Erythroblast (primary cell): ENCODE measurements at regions not wholly inside any gene's neighbourhood (a gene's known extent, or its start where the extent isn't known, plus 50 kb on each side); places are given as distances from the start of the nearest gene placed in this dataset.

Experiments used
- DNase-seq, 2 experiments: peaks; one replicate each; lab custom pipeline; 2025; lab: John Stamatoyannopoulos, UW
- GATA1 ChIP-seq: IDR thresholded peaks from 2 replicates; pipeline ENCODE4 v1.6.1; 2011; ENCODE audit warnings: low read depth, mild to moderate bottlenecking, control low read depth, low read length, moderate library complexity
- POLR2A ChIP-seq: IDR thresholded peaks from 2 replicates; pipeline ENCODE4 v1.6.1; 2011; ENCODE audit warnings: mild to moderate bottlenecking, low read length

DNA sequence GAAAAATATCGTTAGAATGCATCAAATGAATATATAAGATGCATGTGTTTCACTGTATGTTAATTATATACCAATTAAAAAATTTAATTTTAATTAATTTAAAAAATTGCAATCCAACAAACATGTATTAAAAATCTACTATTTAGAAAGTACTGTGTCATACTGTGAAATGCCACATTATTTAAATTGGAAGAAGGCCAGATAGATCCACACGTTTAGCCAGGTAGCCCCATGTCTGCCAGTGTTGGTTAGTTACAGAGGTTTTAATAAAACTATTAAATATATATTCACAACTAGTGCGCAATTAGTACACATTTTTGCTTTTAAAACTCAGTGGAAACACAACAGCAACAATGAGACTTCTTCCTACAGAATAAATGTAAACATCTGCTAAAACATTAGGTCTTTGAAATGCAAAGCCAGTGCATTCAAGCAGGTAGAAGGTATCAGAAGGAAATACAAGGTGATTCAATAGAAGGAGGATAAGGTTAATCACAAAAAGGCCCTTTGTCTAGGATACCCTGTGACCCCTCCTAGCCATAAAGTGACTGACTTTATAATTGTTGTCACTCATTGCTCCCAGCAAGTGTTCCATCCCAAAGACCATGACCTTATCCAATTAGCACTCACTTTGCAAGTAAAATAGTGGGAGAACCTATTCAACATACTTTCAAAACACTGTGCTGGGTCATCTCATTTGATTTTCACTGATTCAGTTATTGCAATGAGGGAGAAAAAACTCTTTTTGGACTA lies 211.5 kb downstream of the TTLL7 start:
- no peak for DNase-seq

DNA sequence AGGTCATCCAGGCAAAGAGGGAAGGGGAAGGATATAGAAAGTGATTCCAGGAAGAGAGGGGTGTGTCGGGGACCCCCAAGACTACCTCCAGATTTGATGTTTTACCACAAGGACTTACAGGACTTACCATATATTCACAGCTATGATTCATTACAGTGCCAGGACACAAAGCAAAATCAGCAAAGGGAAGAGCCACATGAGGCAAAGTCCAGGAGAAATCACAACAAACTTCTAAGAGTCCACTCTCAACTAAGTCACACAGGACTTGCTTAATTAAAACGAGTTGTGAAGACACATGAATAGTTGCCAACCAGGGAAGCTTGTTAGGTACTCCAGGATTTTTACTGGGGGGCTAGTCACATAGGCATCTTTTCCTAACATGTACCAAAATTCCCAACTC lies 217.3 kb downstream of the TTLL7 start:
- no peak for TF ChIP-seq GATA1
- TF ChIP-seq POLR2A: no peak
- no peak for DNase-seq

More for the DNA sequence above, 211.5 kb downstream of the TTLL7 start:
- TF ChIP-seq GATA1: no peak
- no peak for TF ChIP-seq POLR2A

DNA sequence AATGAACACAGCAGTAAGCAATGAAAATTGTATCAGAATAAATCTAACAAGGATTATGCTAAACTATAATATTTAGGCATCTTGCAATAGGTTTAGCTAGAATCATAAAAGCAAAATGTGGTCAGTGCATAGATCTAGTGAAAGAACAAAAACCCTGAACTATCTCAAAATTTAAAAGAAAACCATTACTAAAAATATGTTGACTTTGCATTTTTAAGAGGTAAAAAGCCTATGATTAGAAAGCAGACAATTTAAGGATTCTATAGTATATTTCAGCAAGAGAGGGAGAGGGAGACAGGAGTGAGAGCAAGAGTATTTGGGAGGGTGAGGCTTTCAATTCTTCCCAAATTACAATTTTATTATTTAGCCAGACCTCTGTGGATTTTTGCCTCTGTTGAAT lies 219.4 kb downstream of the TTLL7 start:
- no peak for TF ChIP-seq GATA1
- TF ChIP-seq POLR2A: no peak
- DNase-seq: no peak

DNA sequence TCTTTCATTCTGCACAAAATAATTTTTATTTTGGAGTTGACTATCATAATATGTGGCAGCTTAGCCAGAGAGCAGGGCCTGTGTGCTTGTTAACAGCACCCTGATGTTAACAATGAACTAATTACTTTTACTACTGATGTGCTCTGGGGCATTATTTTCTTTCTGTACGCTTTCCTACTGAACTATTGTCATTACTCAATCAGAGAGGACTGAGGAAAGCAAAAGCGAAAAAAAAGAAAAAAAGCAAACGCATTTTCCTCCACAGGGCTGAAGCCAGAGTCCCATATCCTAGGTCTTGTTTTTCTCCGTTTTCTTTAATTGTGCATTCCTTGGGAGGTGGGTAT lies 221.2 kb downstream of the TTLL7 start:
- TF ChIP-seq GATA1 (no peak), POLR2A (no peak)

DNA sequence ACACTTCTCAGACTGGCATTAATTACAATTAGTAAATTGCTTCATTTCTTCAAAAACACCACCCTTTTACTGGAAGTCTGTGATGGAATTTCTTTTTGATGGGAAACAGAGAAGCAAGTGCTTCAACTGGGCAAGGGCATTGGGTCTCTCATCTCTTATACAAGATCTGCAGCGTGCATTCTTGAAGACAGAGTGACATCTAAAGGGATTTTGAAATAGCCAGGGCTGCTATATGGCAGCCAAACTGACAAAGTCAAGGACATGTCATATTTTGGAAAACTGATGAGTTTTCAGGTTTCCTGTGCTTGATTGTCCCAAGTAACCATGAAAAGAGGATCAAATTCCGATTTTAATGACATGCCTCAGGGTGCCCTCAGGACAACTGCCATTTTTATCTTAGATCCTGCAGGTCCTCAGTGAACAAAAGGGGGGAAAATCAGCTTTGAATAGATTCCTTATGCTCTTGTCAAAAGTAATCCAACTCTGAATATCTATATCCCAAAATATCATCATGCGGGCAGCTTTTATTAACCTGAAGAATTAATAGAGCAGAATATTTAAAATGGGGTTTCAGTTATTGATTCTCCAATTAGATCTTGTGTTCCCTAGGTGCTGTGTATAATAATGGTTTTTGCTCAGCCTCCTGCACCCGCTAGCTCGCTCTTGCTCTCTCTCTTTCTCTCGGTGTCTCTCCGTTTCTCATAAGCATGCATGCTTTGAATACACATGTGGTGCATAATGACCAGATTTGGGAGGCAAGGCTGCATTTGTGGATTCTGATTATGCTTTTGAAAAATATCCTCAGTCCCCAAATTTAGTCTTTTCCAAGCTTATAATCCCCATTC lies 221.8 kb downstream of the TTLL7 start:
- TF ChIP-seq GATA1: no peak
- no peak for TF ChIP-seq POLR2A
- DNase-seq: no peak

More for the DNA sequence above, 221.2 kb downstream of the TTLL7 start:
- no peak for DNase-seq

DNA sequence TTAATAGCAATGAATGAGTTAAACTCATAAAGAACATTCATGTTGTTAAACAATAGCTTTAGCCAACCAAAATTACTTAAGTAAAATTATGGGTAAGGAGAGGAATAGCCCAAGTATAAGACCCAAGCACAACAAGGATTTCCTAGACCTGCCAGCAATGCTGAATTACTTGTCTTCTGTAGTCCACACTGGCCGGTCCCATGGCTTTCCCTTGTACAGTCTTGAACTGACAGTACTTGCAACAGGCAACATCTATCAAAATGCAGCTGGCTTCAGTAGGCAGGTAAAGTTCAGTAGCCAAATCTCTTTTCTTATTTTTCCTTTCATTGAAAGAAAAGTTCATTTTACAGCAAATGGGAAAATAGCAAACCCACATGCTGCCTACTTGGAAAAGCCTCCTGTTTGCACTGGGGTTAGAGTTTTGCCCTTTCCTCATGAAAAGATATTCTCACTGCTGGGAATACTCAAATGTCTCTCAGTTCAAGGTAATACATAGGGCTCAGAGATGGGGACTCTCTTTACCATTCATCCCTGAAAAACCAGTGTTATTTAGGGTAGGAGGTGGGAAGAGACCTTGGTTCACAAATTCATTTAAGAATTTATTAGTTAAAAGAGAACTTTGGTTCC lies 222.8 kb downstream of the TTLL7 start:
- TF ChIP-seq GATA1 (no peak), POLR2A (no peak)
- no peak for DNase-seq

DNA sequence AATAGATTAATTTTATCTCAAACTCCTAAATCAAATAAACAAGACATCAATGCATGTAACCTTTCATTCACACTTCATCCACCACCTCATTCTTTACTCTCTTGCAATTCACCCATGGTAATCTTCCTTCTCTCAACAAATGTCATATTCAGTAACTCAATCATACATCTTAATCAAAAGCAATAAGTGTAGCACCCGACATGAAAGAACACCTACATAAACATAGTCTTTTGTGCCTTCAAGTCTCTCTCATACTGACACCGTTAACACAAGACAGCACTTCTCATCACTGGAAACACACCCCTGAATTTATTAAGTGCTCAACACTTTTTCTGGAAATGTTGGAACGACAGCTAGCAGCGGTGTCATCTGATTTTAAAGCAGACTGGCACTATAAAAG lies 225.9 kb downstream of the TTLL7 start:
- no peak for TF ChIP-seq POLR2A
- no peak for TF ChIP-seq GATA1

DNA sequence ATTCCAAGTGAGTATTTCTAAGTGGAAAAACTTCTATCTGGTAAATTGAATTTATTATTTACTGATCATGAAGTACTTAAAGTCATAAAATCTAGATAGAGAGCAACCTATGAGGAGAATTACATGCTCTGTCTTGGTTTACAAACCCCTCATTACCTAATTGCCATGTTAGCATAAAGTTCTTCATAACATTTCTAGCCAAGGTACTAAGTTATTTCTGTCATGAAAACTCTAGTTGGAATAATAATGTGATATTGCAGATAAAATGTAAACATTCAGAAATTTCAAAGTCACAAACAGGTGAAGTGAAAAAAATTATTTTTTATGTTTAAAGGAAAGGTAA lies 228.6 kb downstream of the TTLL7 start:
- no peak for DNase-seq

More for the DNA sequence above, 225.9 kb downstream of the TTLL7 start:
- no peak for DNase-seq

DNA sequence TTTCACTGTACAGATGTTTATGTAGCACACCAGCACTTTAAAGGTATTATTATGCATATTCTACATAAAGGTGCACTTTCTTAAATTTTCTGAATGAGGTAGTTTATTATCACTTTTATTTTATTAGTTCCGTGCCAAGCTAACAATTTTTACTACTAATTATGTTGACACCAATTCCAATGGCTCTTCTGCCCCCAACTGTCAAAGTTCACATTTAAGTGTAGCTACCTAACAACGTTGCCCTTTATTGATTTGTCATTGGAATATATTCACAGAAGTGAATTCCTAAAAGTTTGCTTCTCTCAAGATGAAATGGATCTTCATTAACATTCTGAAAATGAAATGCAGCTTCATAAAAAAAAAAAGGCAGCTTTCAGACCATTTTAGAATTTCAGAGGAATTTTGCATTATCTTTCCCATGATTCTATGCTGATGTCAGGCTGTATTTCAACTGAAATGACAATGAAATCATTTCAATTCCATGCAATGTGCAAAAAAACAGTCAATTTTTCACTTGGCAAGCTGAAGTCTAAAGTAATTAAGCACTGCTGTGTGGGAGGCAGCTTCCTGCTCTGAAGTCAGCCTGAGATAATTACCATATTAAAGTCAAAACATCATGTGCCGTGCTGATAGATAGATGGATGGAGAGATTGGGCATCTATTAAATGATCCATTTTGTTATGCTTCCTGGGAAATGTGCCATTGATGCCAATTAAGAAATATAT lies 229.2 kb downstream of the TTLL7 start:
- TF ChIP-seq POLR2A (no peak), GATA1 (no peak)
- DNase-seq: no peak

More for the DNA sequence above, 228.6 kb downstream of the TTLL7 start:
- TF ChIP-seq POLR2A: no peak
- TF ChIP-seq GATA1: no peak

DNA sequence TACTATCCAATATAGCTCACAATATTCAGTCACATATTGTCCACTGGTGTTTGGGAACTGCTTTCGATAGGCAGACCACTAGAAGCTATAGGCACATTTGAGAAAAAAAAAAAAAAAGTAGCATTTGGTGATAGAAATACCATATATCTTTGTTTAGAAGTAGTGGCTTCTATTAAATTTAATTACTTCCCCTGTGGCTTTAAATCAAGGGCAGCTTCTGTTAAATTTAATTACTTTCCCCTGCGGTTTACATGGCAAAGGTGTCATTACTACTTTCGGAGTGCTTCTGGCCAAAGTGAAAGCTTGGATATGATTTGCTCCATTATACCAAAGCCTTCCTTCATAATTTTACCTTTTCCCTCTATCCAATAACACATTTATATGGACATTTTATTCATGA lies 229.9 kb downstream of the TTLL7 start:
- TF ChIP-seq POLR2A: no peak
- no peak for TF ChIP-seq GATA1
- DNase-seq: no peak

DNA sequence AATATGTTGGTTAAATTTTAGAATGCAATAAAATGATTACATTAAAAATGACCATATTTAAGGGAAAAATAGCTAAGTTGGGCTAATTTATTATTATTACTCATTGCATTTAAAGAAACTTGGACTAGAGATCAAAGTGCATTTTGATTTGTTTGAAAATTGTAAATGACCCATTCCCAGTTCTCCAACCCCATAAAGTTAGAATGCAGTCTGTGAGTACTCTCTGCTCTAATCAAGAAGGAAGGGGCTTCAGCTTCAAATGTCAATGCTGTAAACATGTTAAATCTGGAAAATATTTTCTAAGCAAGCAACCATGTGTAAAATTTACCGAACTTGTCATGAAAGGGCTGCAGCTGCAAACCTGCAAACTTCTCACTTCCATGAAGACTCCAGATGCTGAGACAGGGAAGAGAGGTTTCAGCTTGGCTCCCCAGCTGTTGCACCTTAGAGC lies 232.7 kb downstream of the TTLL7 start:
- TF ChIP-seq GATA1 (no peak), POLR2A (no peak)

DNA sequence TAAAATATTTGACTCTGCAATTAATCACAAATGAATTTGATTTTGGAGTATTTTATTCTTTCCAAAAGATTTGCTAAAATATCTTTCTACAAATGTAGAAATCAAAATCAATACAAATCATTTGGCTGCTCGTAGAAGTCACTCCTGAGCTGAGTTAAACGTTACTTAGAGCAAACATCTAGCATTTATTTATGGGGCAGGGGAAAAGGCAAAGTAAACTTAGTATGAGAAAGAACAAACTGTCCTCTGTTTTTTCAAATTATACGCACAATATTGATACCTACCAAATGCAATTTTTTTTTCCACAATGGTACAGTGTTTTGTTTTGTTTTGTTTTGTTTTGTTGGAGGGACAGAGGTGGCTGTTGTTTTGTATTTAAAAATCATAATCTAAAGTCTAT lies 233.8 kb downstream of the TTLL7 start:
- DNase-seq: no peak
- no peak for TF ChIP-seq POLR2A
- no peak for TF ChIP-seq GATA1

More for the DNA sequence above, 232.7 kb downstream of the TTLL7 start:
- no peak for DNase-seq

DNA sequence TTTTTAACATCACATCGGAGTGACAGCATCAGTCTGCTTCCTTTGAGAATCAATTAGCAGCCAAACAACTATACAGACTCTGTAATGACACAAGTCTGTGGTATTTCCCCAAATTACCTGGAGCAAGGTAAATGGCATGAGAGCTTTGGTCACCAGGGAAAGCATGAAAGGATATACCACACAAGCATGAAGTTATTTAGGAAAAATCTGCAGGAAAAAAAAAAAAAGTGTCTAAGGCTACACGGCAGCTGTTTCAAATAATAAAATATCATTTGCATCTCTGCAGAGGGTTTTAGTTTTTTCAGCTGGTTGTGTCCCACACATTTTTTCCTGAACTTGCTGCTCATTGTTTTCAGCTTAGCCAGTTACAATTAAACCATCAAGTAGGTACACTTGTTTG lies 234.7 kb downstream of the TTLL7 start:
- no peak for DNase-seq
- no peak for TF ChIP-seq POLR2A
- no peak for TF ChIP-seq GATA1
